DND-41 (cell line): ENCODE measurements at regions not wholly inside any gene's neighbourhood (a gene's known extent, or its start where the extent isn't known, plus 50 kb on each side); places are given as distances from the start of the nearest gene placed in this dataset.

ENCODE experiments used
- EZH2 ChIP-seq: IDR thresholded peaks from 3 replicates; pipeline ENCODE4 v1.6.1; 2012; ENCODE audit warnings: borderline replicate concordance, low read depth, mild to moderate bottlenecking, moderate library complexity, low read length, inconsistent platforms; ENCODE audit not compliant: severe bottlenecking
- TF ChIP-seq, protein P1 (sequence below): IDR thresholded peaks from 2 replicates; pipeline ENCODE4 v1.5.1; 2012; ENCODE audit warnings: borderline replicate concordance, low read length, moderate library complexity, mild to moderate bottlenecking; ENCODE audit not compliant: poor library complexity, severe bottlenecking; ENCODE audit errors: extremely low read depth

DNA sequence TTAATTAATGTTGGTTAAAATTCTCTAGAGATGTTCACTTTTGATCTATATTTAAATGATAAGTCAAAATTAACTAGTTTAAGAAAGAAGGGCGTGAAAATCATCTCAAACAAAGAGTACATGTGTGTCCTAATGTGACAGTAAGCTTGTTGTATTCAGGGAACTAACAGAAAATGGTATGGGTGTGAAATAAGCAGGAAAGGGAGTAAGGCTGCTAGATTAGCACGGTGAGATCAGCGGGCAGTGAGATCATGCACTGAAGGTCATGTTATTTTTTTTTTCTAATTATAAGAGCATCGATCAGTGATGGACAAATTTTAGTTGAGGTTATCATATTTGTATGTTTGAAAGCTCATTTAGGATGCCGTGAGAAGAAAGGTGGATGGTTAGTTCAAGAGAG is 430.8 kb downstream of the DIPK2A start:
- TF ChIP-seq EZH2 = no peak
- TF ChIP-seq, protein P1, sequence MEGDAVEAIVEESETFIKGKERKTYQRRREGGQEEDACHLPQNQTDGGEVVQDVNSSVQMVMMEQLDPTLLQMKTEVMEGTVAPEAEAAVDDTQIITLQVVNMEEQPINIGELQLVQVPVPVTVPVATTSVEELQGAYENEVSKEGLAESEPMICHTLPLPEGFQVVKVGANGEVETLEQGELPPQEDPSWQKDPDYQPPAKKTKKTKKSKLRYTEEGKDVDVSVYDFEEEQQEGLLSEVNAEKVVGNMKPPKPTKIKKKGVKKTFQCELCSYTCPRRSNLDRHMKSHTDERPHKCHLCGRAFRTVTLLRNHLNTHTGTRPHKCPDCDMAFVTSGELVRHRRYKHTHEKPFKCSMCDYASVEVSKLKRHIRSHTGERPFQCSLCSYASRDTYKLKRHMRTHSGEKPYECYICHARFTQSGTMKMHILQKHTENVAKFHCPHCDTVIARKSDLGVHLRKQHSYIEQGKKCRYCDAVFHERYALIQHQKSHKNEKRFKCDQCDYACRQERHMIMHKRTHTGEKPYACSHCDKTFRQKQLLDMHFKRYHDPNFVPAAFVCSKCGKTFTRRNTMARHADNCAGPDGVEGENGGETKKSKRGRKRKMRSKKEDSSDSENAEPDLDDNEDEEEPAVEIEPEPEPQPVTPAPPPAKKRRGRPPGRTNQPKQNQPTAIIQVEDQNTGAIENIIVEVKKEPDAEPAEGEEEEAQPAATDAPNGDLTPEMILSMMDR = no peak
